AG10803 (cell line): ENCODE measurements at regions not wholly inside any gene's neighbourhood (a gene's known extent, or its start where the extent isn't known, plus 50 kb on each side); places are given as distances from the start of the nearest gene placed in this dataset.

Experiments
- DNase-seq: peaks from one replicate; pipeline ENCODE4 v3.0.0; 2010; ENCODE audit warnings: low read depth
- H3K4me3 ChIP-seq: 2 replicates; pipeline ENCODE4 v1.5.1; 2011; ENCODE audit warnings: mild to moderate bottlenecking, low read length, control low read depth
- TF ChIP-seq, protein P1 (sequence below): conservative IDR thresholded peaks from 2 replicates; pipeline ENCODE4 v1.5.1; 2011; ENCODE audit warnings: mild to moderate bottlenecking, low read length, control low read depth, inconsistent platforms

DNA sequence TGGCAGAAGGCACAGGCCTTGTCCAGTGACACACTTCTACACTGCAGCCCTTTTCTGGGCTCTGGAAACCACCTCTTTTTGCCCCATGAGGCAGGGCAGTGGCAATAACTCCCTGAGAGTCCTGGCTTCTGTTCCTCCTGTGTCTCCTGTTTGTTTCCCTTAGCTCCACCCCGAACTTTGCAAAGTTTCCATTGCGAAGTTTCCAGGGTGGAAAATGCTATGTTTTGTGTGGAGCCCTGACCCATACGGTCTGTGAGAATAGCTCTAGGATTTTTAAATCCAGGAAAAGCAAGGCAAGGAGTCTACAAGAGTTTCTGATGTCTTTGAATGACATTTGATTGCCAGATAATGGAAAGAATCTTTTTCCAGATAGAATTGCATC, 92.2 kb upstream of the AKR1E2 start:
- TF ChIP-seq, protein P1, sequence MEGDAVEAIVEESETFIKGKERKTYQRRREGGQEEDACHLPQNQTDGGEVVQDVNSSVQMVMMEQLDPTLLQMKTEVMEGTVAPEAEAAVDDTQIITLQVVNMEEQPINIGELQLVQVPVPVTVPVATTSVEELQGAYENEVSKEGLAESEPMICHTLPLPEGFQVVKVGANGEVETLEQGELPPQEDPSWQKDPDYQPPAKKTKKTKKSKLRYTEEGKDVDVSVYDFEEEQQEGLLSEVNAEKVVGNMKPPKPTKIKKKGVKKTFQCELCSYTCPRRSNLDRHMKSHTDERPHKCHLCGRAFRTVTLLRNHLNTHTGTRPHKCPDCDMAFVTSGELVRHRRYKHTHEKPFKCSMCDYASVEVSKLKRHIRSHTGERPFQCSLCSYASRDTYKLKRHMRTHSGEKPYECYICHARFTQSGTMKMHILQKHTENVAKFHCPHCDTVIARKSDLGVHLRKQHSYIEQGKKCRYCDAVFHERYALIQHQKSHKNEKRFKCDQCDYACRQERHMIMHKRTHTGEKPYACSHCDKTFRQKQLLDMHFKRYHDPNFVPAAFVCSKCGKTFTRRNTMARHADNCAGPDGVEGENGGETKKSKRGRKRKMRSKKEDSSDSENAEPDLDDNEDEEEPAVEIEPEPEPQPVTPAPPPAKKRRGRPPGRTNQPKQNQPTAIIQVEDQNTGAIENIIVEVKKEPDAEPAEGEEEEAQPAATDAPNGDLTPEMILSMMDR: no peak
- DNase-seq: no peak
- no peak overlapping the region for H3K4me3 ChIP-seq

DNA sequence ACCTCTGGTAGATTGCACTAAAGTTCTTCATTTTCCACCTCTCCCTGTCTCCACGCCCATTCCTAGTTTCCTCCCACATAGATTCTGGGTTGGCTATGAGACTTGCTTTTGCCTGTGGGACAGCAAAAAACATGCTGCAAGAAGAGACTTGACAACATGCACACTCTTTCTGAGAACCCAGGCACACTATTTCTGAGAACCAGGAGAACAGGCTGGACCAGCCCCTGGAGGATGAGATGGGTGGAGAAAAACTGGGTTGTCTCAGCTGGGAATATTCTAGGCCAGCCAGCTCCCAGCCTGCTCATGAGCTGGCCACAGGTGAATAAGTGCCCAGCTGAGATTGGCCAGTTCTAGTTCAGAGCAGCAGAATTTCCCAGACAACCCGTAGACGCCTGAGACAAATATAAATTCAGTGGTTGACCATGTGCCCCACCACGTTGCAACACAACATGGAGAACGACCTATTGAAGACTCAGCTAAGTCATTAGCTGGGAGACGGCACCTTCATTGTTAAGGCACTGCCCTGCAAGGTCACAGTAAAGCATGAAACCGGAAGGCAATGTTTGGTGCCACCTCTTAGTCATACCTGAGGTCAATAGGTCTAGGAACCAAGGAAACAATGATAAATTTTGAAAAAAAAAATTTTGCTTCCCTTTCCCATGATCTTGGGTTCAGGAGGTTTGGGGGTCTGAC, 92.7 kb upstream of the AKR1E2 start:
- DNase-seq: no peak
- TF ChIP-seq, protein P1: no peak
- H3K4me3 ChIP-seq: no peak overlapping the region

DNA sequence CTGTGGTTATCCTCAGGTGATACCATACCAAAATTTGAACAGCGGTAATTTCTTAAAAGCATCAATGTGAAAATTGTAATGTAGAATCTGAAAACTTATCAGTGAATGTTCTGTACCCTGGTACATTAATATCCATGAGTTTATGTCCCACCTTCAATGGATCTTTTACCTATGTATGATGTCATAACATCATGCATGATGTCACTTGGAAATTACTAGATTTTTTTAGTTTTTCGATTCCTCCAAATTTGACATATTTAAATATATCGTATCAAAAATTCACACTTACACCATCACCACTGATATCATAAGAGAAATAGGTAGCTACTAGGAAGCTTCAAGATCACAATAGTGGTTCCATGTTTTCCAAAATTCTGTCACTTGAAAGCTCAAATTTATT, 95.0 kb upstream of the AKR1E2 start:
- no peak overlapping the region for H3K4me3 ChIP-seq
- DNase-seq: no peak
- TF ChIP-seq, protein P1: no peak

DNA sequence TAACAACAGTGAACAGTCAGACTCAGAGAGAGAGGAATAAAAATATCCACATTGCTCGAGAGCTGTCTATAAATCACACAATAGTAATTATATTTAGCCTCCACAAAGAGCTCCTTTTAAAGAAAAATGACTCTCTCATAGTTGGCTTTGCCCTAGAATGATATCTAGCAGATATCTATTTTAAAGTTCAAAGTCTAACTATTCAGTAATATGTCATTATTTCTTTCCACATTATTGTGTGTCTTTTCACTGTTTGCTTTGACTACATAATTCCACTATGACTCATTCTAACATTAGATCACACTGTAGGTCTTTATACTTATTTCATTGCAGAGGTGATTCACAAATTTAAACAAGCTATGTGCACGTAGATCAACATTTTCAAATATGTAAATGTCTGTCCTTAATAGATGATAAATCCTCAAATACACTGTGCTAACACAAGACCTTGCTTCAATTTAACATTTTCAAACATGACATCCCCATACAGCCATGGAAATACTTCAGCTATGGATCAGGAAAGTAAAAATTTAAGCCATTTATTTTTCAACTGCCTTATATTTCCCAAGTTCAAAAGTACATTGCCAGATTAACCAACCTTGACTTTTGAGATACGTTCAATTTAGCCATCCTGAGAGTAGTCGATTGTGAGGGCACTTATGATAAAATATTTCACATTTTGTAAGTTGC, 99.9 kb upstream of the AKR1E2 start:
- H3K4me3 ChIP-seq: no peak overlapping the region
- peak; percentile 72 for DNase-seq
- TF ChIP-seq, protein P1: no peak

DNA sequence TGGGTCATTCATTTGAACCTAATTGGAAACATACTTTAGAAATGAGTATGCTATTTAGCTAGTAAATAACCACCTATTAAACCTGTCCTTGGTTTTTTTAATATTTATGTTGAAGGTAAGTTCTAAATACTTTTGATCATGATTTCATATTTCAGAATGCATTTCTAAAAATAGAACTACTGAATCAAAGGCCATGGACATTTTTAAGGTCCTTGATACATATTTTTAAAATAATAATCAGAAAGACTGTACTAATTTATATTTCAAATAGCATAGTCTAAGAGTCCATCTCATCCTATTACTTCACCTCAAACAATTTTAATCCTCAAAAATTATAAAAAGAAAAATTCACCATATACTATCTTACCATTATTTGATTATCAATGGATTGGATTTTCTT, 102.1 kb upstream of the AKR1E2 start:
- DNase-seq: no peak
- TF ChIP-seq, protein P1: no peak
- H3K4me3 ChIP-seq: no peak overlapping the region

DNA sequence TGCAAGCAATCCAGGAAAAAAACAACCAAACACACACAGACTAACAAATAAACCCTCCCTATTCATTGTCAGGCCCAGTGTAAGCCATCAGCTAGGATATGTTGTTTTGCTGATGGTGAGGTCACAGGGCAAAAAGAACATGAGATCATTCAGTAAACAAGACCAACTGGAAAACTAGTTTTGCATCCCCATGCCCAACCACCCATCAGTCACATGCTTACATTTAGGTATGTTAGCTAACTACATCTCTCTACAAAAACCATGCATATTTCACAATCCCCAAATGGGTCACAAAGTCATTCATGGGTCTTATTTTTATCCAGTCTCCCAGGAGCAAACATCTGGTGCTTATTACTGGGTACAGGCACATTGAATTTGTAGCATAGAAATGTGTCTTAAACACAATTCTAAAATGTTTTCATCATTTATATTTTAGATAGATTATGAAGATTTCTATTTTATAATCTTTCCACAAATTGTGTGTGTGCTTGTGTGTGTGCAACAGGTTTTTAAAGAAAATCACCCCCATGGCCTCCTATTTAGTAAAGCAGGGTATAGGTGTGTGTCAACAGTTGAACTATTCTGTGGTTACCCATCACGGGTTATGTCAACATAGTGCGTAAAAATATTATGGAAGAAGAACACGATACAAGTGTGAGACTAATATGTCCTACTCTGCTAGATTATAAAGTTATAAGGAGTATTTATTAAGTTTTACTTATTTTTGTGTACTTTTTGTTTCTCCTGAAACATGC, 103.8 kb upstream of the AKR1E2 start:
- no peak overlapping the region for H3K4me3 ChIP-seq
- peak; percentile 95 for DNase-seq
- TF ChIP-seq, protein P1: no peak
